NCI-H2227 treated with DMSO at 0.1 percent for 48 hours (cell line): ENCODE measurements at regions not wholly inside any gene's neighbourhood (a gene's known extent, or its start where the extent isn't known, plus 50 kb on each side); places are given as distances from the start of the nearest gene placed in this dataset.

ENCODE experiments used
- DNase-seq: peaks from one replicate; lab custom pipeline; 2025; lab: John Stamatoyannopoulos, UW

- no peak for DNase-seq
Observed at GRCh38 chr6:1122083-1122482, 189.8 kb upstream of the FOXQ1 start.

GRCh38 chr6:1118287-1118647 is 193.6 kb upstream of the FOXQ1 start:
- DNase-seq, result no peak

- DNase-seq, result no peak
Observed at GRCh38 chr6:1117530-1118286, 194.2 kb upstream of the FOXQ1 start.

GRCh38 chr6:1116149-1116548 is 195.7 kb upstream of the FOXQ1 start:
- no peak for DNase-seq

- no peak for DNase-seq
Observed at GRCh38 chr6:1113916-1114540, 197.9 kb upstream of the FOXQ1 start.

- DNase-seq, result no peak
Observed at GRCh38 chr6:1111361-1111760, 200.5 kb upstream of the FOXQ1 start.

GRCh38 chr6:1110941-1111349 is 201.0 kb upstream of the FOXQ1 start:
- DNase-seq, result no peak

- no peak for DNase-seq
Observed at GRCh38 chr6:1110164-1110563, 201.7 kb upstream of the FOXQ1 start.

- no peak for DNase-seq
Observed at GRCh38 chr6:1109134-1109533, 202.8 kb upstream of the FOXQ1 start.

- DNase-seq, result no peak
Observed at GRCh38 chr6:1108198-1108597, 203.7 kb upstream of the FOXQ1 start.

GRCh38 chr6:1107578-1107977 is 204.3 kb upstream of the FOXQ1 start:
- DNase-seq, result no peak

- DNase-seq, result no peak
Observed at GRCh38 chr6:1105833-1106400, 206.0 kb upstream of the FOXQ1 start.

- no peak for DNase-seq
Observed at GRCh38 chr6:1104988-1105670, 206.8 kb upstream of the FOXQ1 start.

- no peak for DNase-seq
Observed at GRCh38 chr6:1103945-1104623, 207.8 kb upstream of the FOXQ1 start.

- no peak for DNase-seq
Observed at GRCh38 chr6:1103021-1103420, 208.9 kb upstream of the FOXQ1 start.

- no peak for DNase-seq
Observed at GRCh38 chr6:1100269-1100668, 211.6 kb upstream of the FOXQ1 start.

GRCh38 chr6:1099264-1099663 is 212.6 kb upstream of the FOXQ1 start:
- DNase-seq, result no peak

GRCh38 chr6:1096967-1097765 is 214.7 kb upstream of the FOXQ1 start:
- no peak for DNase-seq

- DNase-seq, result no peak
Observed at GRCh38 chr6:1094306-1094705, 217.6 kb upstream of the FOXQ1 start.

GRCh38 chr6:1091900-1092299 is 220.0 kb upstream of the FOXQ1 start:
- DNase-seq, result no peak

GRCh38 chr6:1089859-1090258 is 222.0 kb upstream of the FOXQ1 start:
- no peak for DNase-seq
